SK-N-SH treated with all-trans-retinoic acid at 6 μM for 48 hours (cell line): ENCODE measurements at regions not wholly inside any gene's neighbourhood (a gene's known extent, or its start where the extent isn't known, plus 50 kb on each side); places are given as distances from the start of the nearest gene placed in this dataset.

ENCODE experiments used
- ATAC-seq: fragments of 200-7000 bp; cut with Tn5 transposase; 3 replicates; pipeline ENCODE4 v1.9.1; 2020; ENCODE audit warnings: mild to moderate bottlenecking, moderate library complexity
- ARNTL ChIP-seq: fragments of 450-650 bp; formaldehyde crosslinking; IDR thresholded peaks from 2 replicates; pipeline ENCODE4 v1.5.0; 2020; ENCODE audit warnings: low read depth, mild to moderate bottlenecking, moderate library complexity, borderline replicate concordance
- BACH2 ChIP-seq: fragments of 250-450 bp; sonication (Bioruptor Pico); IDR thresholded peaks from 2 replicates; pipeline ENCODE4 v1.9.0; 2021; ENCODE audit warnings: mild to moderate bottlenecking, borderline replicate concordance
- CREB5 ChIP-seq: fragments of 250-450 bp; sonication (Bioruptor Pico); IDR thresholded peaks from 2 replicates; pipeline ENCODE4 v1.5.1; 2020; ENCODE audit warnings: low read depth, mild to moderate bottlenecking, moderate library complexity
- CSDC2 ChIP-seq: fragments of 250-450 bp; sonication (Bioruptor Pico); IDR thresholded peaks from 2 replicates; pipeline ENCODE4 v1.5.0; 2020; ENCODE audit warnings: mild to moderate bottlenecking, moderate library complexity
- CSRNP3 ChIP-seq: fragments of 250-450 bp; sonication (Bioruptor Pico); IDR thresholded peaks from 2 replicates; pipeline ENCODE4 v1.5.1; 2021; ENCODE audit warnings: mild to moderate bottlenecking, moderate library complexity
- ESRRG ChIP-seq: fragments of 250-450 bp; sonication (Bioruptor Pico); IDR thresholded peaks from 2 replicates; pipeline ENCODE4 v1.6.1; 2021; ENCODE audit warnings: mild to moderate bottlenecking
- GLIS3 ChIP-seq: fragments of 250-450 bp; sonication (Bioruptor Pico); IDR thresholded peaks from 2 replicates; pipeline ENCODE4 v1.5.0; 2020; ENCODE audit warnings: mild to moderate bottlenecking, moderate library complexity
- ISL1 ChIP-seq: fragments of 250-450 bp; sonication (Bioruptor Pico); IDR thresholded peaks from 2 replicates; pipeline ENCODE4 v2.1.2; 2022; ENCODE audit warnings: mild to moderate bottlenecking, moderate library complexity
- PATZ1 ChIP-seq: fragments of 250-450 bp; sonication (Bioruptor Pico); IDR thresholded peaks from 2 replicates; pipeline ENCODE4 v1.8.0; 2020; ENCODE audit warnings: mild to moderate bottlenecking, moderate library complexity, borderline replicate concordance
- POU6F1 ChIP-seq: fragments of 250-450 bp; sonication (Bioruptor Pico); IDR thresholded peaks from 2 replicates; pipeline ENCODE4 v1.8.0; 2021; ENCODE audit warnings: low read depth, mild to moderate bottlenecking, moderate library complexity, borderline replicate concordance
- PPARA ChIP-seq: fragments of 250-450 bp; sonication (Bioruptor Pico); IDR thresholded peaks from 2 replicates; pipeline ENCODE4 v1.5.0; 2020; ENCODE audit warnings: mild to moderate bottlenecking, borderline replicate concordance
- RARB ChIP-seq: fragments of 250-450 bp; sonication (Bioruptor Pico); IDR thresholded peaks from 2 replicates; pipeline ENCODE4 v1.8.0; 2021; ENCODE audit warnings: mild to moderate bottlenecking, moderate library complexity
- SNAI2 ChIP-seq: fragments of 250-450 bp; sonication (Bioruptor Pico); IDR thresholded peaks from 2 replicates; pipeline ENCODE4 v1.5.0; 2020; ENCODE audit warnings: mild to moderate bottlenecking, moderate library complexity
- TOX ChIP-seq: fragments of 250-450 bp; sonication (Bioruptor Pico); IDR thresholded peaks from 2 replicates; pipeline ENCODE4 v1.8.0; 2021; ENCODE audit warnings: mild to moderate bottlenecking, moderate library complexity, borderline replicate concordance
- TSHZ2 ChIP-seq: fragments of 250-450 bp; sonication (Bioruptor Pico); IDR thresholded peaks from 2 replicates; pipeline ENCODE4 v1.5.0; 2020; ENCODE audit warnings: mild to moderate bottlenecking, moderate library complexity
- ZC3H10 ChIP-seq: fragments of 250-450 bp; sonication (Bioruptor Pico); IDR thresholded peaks from 2 replicates; pipeline ENCODE4 v1.5.1; 2021; ENCODE audit warnings: mild to moderate bottlenecking, moderate library complexity
- ZFP3 ChIP-seq: fragments of 250-450 bp; sonication (Bioruptor Pico); IDR thresholded peaks from 2 replicates; pipeline ENCODE4 v1.5.0; 2020; ENCODE audit warnings: mild to moderate bottlenecking, moderate library complexity
- ZFP30 ChIP-seq: fragments of 450-650 bp; formaldehyde crosslinking; IDR thresholded peaks from 2 replicates; pipeline ENCODE4 v1.5.0; 2022; ENCODE audit warnings: mild to moderate bottlenecking, moderate library complexity
- ZNF565 ChIP-seq: fragments of 450-650 bp; formaldehyde crosslinking; conservative IDR thresholded peaks from 2 replicates; pipeline ENCODE4 v1.5.0; 2020; ENCODE audit warnings: low read depth, mild to moderate bottlenecking, moderate library complexity
- ZNF70 ChIP-seq: fragments of 450-650 bp; formaldehyde crosslinking; IDR thresholded peaks from 2 replicates; pipeline ENCODE4 v1.5.0; 2020; ENCODE audit warnings: mild to moderate bottlenecking, moderate library complexity
- ZNF8 ChIP-seq: fragments of 450-650 bp; formaldehyde crosslinking; IDR thresholded peaks from 2 replicates; pipeline ENCODE4 v1.5.0; 2020; ENCODE audit warnings: mild to moderate bottlenecking, moderate library complexity

GRCh38 chr22:22143448-22143847 is 101.1 kb upstream of the VPREB1 start (continued):
- TF ChIP-seq PATZ1 (no peak), ZNF8 (CRISPR knock-in tag) (no peak), CSRNP3 (CRISPR knock-in tag) (no peak), BACH2 (CRISPR knock-in tag) (no peak), ZFP3 (CRISPR knock-in tag) (no peak), ZNF565 (CRISPR knock-in tag) (no peak), ARNTL (CRISPR knock-in tag) (no peak), ZNF70 (CRISPR knock-in tag) (no peak)

GRCh38 chr22:22142661-22143060 is 101.9 kb upstream of the VPREB1 start:
- TF ChIP-seq ARNTL (CRISPR knock-in tag), result no peak

GRCh38 chr22:22141771-22142591 is 102.6 kb upstream of the VPREB1 start:
- TF ChIP-seq POU6F1 (CRISPR knock-in tag) (no peak), TOX (CRISPR knock-in tag) (no peak), ARNTL (CRISPR knock-in tag) (no peak), GLIS3 (CRISPR knock-in tag) (no peak), ZNF565 (CRISPR knock-in tag) (no peak), ZNF8 (CRISPR knock-in tag) (no peak), ZC3H10 (no peak), ESRRG (no peak), CSDC2 (CRISPR knock-in tag) (no peak), RARB (CRISPR knock-in tag) (no peak), CREB5 (CRISPR knock-in tag) (no peak), TSHZ2 (no peak), ISL1 (CRISPR knock-in tag) (no peak), BACH2 (CRISPR knock-in tag) (no peak)

More at GRCh38 chr22:22142661-22143060, 101.9 kb upstream of the VPREB1 start:
- no peak for ATAC-seq

GRCh38 chr22:22141031-22141430 is 103.6 kb upstream of the VPREB1 start:
- no peak for ATAC-seq
- no peak for TF ChIP-seq ZC3H10
- TF ChIP-seq SNAI2, result no peak
- no peak for TF ChIP-seq ZFP30
- TF ChIP-seq RARB (CRISPR knock-in tag), result no peak
- TF ChIP-seq ZNF565 (CRISPR knock-in tag), result no peak
- no peak for TF ChIP-seq PPARA (CRISPR knock-in tag)
- TF ChIP-seq POU6F1 (CRISPR knock-in tag), result no peak

More at GRCh38 chr22:22141771-22142591, 102.6 kb upstream of the VPREB1 start:
- no peak for ATAC-seq
